ENCODE measurements at regions not wholly inside any gene's neighbourhood (a gene's known extent, or its start where the extent isn't known, plus 50 kb on each side); places are given as distances from the start of the nearest gene placed in this dataset.
A peak's percentile ranks its signal among the peaks of the same experiment; 100 is the strongest.

GRCh38 chr18:22342625-22343024 is 75.1 kb downstream of the CTAGE1 start:
- Mint-ChIP-seq H3K36me3 (ENCODE audit: low read depth) (no peaks in the 10 kb centered on the region), H3K27ac (peak overlapping the region; percentile 57), H3K4me3 (no peak overlapping the region), H3K4me1 (ENCODE audit: low read depth) (peaks cover 18% of the 10 kb centered on the region), H3K27me3 (peaks cover 28% of the 10 kb centered on the region), H3K9me3 (no peaks in the 10 kb centered on the region)
- H3K27ac ChIP-seq (ENCODE audit: low read depth in 1 of 2, low read length in 2 of 2) = peak overlapping the region in 1 of 2 donors; percentile 26
- peaks cover 3 to 10% of the 10 kb centered on the region in 2 experiments for H3K27me3 ChIP-seq (ENCODE audit: control insufficient read depth in 1 of 2, insufficient read depth in 2 of 2, low read length in 2 of 2)
- no peaks in the 10 kb centered on the region for H3K36me3 ChIP-seq (ENCODE audit: insufficient read depth, low read length)
- peaks cover 64% of the 10 kb centered on the region for H3K4me1 ChIP-seq (ENCODE audit: insufficient read depth, low read length)
- ChIA-PET POLR2A (no interaction called here), CTCF (no interaction called here)
- intact Hi-C loops (cut with DNase I, micrococcal nuclease) = no loop called here
- no peak overlapping the region for H3K4me3 ChIP-seq (ENCODE audit: low read length)
- no peak for TF ChIP-seq CTCF (IDR thresholded peaks at IDR 0.05)
- H3K9me3 ChIP-seq (ENCODE audit: control insufficient read depth in 1 of 2, insufficient read depth in 1 of 2, low read length in 2 of 2) = peaks cover 0 to 9% of the 10 kb centered on the region in 2 experiments
- peak in 7 of 14 experiments; percentile 12 to 66 (median 44) for DNase-seq
- ATAC-seq (ENCODE audit: poor library complexity) = peak; percentile 18

DNA sequence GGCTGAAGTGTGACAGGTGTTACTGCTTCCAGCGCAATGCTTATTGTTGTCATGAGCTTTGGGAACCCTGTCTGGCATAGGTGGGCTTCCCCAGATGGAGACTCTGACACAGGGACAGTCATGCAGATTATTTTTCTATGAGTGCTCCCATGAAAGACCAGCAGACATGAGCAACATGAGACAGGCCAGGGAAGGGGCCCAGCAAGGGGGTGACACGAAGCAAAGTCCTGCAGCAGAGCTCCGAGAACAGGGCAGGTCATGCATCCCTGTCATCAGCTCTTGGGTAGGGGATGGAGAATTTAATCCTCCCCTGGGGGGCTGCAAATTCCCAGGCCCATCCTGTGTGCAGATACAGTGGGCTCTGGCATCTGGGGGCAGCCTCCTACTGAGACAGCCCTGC is 77.4 kb downstream of the CTAGE1 start:
- Histone ChIP-seq H3K36me3 (ENCODE audit: insufficient read depth, low read length) (no peaks in the 10 kb centered on the region), H3K27ac (ENCODE audit: low read depth in 1 of 2, low read length in 2 of 2) (no peak overlapping the region), H3K27me3 (ENCODE audit: control insufficient read depth in 1 of 2, insufficient read depth in 2 of 2, low read length in 2 of 2) (peaks cover 0 to 2% of the 10 kb centered on the region in 2 experiments), H3K9me3 (ENCODE audit: control insufficient read depth in 1 of 2, insufficient read depth in 1 of 2, low read length in 2 of 2) (peaks cover 0 to 16% of the 10 kb centered on the region in 2 experiments), H3K4me1 (ENCODE audit: insufficient read depth, low read length) (peaks cover 61% of the 10 kb centered on the region), H3K4me3 (ENCODE audit: low read length) (no peak overlapping the region)
- no peak overlapping the region for H3K27ac Mint-ChIP-seq
- CTCF ChIA-PET = no interaction called here
- DNase-seq (no peak), ATAC-seq (ENCODE audit: poor library complexity) (no peak)
- no peaks in the 10 kb centered on the region for H3K9me3 Mint-ChIP-seq
- no peak overlapping the region for H3K4me3 Mint-ChIP-seq
- TF ChIP-seq CTCF (IDR thresholded peaks at IDR 0.05) = no peak
- intact Hi-C loops (cut with DNase I, micrococcal nuclease) = no loop called here
- H3K27me3 Mint-ChIP-seq = peaks cover 8% of the 10 kb centered on the region
- POLR2A ChIA-PET = no interaction called here
- H3K4me1 Mint-ChIP-seq (ENCODE audit: low read depth) = peaks cover 14% of the 10 kb centered on the region
- no peaks in the 10 kb centered on the region for H3K36me3 Mint-ChIP-seq (ENCODE audit: low read depth)

GRCh38 chr18:22339913-22340312 is 77.8 kb downstream of the CTAGE1 start:
- peaks cover 61% of the 10 kb centered on the region for H3K4me1 ChIP-seq (ENCODE audit: insufficient read depth, low read length)
- ChIA-PET POLR2A (no interaction called here), CTCF (no interaction called here)
- no peak for DNase-seq
- intact Hi-C loops (cut with DNase I, micrococcal nuclease) = no loop called here
- H3K4me3 ChIP-seq (ENCODE audit: low read length) = no peak overlapping the region
- Mint-ChIP-seq H3K27me3 (peaks cover 7% of the 10 kb centered on the region), H3K9me3 (no peaks in the 10 kb centered on the region), H3K4me3 (no peak overlapping the region), H3K27ac (no peak overlapping the region), H3K36me3 (ENCODE audit: low read depth) (no peaks in the 10 kb centered on the region), H3K4me1 (ENCODE audit: low read depth) (peaks cover 13% of the 10 kb centered on the region)
- no peak overlapping the region for H3K27ac ChIP-seq (ENCODE audit: low read depth in 1 of 2, low read length in 2 of 2)
- no peak for TF ChIP-seq CTCF (IDR thresholded peaks at IDR 0.05)
- no peak for ATAC-seq (ENCODE audit: poor library complexity)
- peaks cover 0 to 16% of the 10 kb centered on the region in 2 experiments for H3K9me3 ChIP-seq (ENCODE audit: control insufficient read depth in 1 of 2, insufficient read depth in 1 of 2, low read length in 2 of 2)
- peaks cover 0 to 2% of the 10 kb centered on the region in 2 experiments for H3K27me3 ChIP-seq (ENCODE audit: control insufficient read depth in 1 of 2, insufficient read depth in 2 of 2, low read length in 2 of 2)
- H3K36me3 ChIP-seq (ENCODE audit: insufficient read depth, low read length) = no peaks in the 10 kb centered on the region

Data from CD4-positive, alpha-beta T cell (primary cell).